GM03348 (cell line): ENCODE measurements at regions not wholly inside any gene's neighbourhood (a gene's known extent, or its start where the extent isn't known, plus 50 kb on each side); places are given as distances from the start of the nearest gene placed in this dataset.

Experiments
- DNase-seq: peaks from one replicate; pipeline ENCODE4 v3.0.0; 2012; ENCODE audit warnings: low spot score

DNA sequence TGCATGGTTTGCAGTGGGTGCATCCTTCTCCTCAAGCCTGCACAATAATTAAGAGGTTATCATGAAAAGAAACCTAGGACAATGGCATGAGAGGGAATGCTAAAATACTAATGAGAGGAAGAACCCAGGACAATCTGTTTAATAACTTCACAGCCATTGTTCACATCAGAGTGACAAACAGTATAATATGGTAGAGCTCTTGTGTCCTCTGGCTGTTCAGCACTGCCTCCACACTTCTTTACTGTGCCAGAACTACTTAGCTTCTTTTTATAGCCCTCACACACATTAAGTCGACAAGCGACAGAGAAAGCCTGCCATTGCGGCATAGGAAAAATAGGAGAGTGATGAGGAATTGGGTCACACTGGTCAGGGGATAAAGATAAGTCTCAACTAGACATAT, 65.0 kb upstream of the MEIS2 start:
- no peak for DNase-seq

DNA sequence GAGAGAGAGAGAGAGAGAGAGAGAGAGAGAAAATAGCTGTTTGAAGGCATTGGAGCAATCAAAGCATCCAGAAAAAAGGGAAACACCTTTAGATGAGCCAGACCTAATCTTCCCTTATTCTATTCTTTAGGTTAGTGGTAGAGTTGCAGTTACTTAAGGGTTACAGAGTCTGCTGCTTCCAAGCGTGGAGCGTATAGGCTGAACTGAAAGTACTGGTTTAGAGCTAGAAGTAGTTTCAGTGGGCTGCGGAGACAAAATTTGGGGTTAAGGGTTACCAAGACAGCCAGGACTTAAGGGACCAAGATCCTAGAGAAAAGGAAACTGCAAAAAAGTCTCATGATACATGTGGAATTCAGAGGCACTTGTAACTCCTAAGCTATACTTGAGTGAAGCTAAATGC, 66.1 kb upstream of the MEIS2 start:
- DNase-seq, result no peak

DNA sequence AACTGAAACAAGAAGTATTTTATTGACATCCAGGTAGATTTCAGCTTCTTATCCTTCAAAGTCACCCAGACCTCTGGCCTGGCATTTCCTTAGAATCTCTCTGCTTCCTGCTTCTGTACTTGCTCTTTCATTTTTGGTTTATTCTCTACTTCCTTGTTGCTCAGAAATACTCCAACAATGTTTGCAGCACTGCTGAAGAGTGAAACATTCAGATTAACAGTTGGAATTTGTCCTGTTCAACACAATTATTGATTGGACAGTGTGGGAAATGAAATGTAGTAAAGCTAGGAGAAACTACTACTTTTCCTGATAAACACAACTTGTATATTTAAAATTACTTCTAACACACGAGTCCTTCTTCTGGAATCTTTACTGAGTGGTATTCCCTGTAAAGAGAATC, 81.0 kb upstream of the MEIS2 start:
- no peak for DNase-seq

DNA sequence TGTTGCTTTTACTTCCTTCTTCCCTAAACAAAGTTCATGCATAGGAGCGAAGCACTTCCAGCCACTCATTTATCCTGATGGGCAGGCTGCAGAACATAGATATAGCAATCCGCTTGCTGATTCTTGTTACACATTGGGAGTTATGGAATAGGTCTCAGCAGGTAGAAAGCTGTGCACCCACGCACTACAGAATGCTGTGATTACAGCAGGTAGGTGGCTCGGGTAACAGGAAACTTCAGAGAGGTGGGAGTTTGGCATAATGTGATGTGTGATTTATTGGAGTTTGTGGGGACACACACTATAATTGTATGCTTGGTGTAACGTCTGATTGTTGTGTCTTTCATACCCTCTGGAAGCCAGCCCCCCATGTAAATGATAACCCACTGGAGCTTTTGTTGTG, 99.2 kb upstream of the MEIS2 start:
- DNase-seq, result no peak

DNA sequence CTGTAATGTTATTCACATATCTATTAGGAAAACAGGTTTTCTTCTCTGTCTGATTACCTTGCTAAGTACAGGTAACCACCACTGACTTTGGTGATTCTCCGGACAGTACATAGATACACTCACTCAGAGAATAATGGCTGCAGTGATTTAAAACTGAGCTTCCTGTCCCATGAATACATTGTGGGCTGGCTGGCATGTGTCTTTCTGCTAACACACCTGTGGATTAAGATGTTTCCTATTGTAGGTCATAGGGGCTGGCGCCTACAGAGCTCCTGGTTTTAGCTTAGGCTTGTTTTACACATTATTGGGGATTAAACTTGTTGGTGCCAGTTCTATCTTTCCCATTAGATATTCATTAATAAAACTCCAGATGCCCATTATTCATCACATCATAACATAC, 102.7 kb upstream of the MEIS2 start:
- no peak for DNase-seq

DNA sequence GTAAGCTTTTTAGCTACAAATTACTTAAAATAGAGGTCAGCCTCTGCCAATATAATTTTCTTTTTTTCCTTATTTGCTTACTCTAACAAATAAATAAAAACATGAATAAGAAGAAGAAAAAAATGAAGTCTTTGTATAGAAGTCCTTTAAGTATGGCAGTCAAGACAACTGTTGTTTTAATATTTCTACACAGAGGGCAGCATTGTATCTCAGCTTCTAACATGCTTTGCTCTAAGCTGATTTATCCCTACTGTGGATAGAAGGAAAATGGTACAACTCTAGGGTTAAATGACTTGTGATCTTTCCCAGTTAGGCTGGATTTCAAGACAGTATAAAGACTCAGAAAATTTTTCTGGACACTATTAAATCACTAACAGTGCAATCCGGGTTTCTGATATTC, 104.3 kb upstream of the MEIS2 start:
- DNase-seq, result no peak

DNA sequence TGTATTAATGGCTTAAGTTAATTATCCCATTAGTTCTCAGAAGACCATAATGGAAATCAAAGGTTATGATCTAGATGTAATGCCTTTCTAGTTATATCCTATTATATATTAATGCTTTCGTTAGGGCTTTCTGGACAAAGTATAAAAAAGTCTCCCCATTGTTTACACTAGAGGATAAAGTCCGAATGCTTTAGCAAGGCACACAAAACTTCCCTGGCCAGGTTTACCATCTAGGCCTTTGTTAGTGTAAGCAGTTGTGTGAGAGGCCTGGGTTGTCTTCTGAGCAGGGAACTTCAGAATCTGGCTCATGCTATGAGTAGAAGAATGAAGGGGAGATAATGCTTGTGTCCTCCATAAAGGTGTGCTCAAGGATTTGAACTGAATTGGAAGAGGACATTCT, 106.3 kb upstream of the MEIS2 start:
- no peak for DNase-seq

DNA sequence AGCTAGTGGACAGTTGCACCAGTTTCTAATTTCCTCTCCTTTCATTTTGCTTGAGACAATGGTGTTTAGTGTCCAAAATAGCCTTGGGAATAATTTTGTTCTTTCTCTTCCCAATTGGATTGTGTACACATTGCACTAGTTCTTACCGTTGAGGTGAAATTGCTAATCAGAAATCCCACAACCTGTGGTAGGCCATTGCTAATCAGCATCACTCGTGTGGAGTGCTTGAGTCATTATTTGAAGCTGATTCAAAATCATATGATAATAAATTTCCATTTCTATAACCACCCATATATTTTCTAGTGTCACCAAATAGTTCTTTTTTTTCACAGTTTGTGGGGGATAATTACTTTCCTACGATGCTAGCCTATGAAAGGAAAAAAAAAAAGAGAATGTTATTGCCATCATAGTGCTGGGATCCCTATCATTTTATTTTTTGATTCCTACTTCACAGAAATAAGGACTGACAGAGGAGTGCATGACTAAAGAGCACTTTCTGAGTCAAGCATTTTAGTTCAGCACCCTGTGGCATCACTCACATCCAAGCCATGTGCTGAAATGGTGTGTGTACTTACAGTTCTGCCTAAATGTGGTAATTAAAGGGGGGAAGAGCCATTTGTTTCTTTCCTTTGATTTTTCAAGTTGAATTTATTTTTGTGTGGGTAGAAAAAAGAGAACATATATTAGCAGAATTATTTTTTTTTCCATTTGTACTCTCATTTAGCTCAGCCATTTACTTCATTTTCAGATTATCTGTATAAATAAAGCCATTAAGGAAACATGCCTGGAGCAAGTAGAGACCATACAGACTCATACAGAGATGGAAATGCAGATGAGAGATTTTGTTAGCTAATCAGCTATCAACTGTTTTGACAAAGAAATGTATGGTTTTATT, 108.0 kb upstream of the MEIS2 start:
- DNase-seq, result no peak

DNA sequence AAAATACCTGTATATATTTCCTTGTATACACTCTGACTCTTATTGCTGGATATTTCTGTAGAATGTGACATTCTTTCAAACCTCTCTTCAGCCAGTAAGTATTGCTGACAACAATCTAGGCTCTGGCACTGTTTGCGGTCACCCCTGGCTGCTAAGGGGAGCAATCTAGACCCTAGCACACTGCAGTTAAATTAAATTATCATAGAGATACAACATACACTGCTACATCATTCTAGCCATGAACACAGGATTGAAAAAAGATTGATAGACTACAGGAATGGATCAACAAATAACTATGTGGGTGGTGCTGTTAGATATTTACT, 108.7 kb upstream of the MEIS2 start:
- DNase-seq, result no peak

DNA sequence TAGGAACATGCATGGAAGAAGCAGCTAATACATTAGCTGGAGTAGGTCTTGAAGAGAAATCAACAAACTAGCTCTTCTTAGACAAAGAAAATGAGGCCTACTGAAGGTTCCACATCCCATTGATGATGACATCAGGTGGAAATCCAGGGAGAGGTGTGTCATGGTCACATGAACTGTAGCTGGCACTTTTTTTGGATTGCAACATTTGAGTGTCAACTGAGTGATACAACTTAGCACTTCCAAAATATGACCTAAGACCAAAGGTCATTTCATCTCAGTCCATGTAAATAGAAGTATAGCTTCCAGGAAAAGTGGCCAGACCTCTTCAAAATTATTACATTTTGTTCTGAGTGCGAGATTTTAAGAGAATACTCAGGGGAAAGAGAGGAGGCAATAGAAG, 117.2 kb upstream of the MEIS2 start:
- DNase-seq, result no peak

DNA sequence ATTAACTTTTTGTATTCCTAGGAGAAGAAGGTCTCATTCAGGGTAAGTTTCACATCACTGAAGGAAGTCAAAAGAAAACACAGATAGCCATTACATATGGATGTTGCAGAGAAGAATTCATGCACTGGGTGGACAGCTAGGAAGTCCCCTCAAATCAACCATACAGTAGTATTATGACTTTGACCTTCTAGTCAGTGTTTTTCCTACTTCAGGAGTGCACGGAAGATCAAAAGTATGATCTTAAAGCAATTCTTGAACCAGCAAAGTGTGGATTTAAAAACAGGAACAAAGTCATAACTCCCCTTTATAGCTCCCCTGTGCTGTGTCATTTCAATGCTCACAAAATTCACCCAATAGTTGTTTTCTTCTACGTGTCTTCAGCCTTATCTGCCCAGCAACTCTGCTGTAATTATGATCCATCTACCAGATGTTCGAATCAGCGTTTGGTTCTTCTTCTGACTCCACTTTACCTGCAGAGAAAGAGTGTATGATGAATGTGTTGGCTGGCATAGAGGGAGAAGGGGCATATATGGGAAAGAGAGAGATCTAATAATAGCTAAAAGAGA, 118.1 kb upstream of the MEIS2 start:
- DNase-seq, result no peak

DNA sequence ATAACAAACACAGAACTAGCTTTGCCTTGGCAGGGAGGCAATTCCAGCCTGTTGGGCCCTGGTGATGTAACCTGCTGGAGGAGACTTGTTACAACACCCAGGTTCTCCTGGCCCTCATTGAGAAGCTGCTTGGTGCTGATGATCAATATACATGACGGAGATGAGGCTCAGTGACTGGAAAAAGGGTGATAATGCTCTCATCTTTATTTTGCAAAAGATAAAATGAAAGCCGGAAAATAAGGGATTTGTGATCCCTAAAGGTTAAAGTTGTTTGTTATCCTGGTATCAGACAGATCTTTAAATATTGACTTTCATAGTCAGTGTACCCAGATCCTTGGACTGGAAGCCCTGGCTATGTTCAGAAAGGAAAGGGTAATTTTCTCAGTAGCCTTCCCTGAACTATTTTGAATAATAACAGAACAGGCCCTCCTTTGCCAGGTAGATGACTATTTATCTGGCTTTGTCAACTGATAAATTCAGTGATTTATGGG, 118.9 kb upstream of the MEIS2 start:
- DNase-seq, result no peak

DNA sequence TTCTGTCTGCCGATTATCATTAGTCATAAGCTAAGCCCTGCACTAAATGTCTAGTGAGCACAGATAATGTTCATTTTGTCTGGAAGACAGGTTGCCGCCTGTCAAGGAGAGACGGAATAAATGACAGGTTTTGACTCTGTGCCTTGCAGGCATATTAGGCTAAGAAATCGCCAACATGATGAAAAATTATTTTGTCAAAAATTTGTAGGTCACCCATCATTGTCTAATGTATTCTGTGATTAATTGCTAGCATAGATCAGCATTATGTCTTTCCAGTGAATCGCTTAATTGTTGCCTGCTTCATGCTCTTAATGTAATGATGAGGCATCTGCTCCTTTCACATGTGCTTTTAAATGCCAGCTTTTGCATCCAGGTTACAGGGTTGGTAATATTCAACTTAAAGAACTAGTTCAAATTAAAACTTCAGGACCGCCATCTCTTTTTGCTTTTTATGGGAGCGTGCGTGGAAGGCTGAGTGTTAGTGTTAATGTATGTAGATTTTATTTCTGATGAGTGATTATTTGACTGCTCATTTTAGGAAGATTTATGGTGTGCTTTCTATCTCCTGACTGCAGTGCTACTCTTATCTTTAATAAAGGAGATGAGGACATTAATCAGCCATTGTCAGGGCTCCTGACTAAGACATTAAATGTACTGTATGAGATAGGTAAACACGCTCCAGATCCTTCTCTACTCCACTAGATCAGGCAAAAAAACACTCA, 120.8 kb upstream of the MEIS2 start:
- DNase-seq, result no peak

DNA sequence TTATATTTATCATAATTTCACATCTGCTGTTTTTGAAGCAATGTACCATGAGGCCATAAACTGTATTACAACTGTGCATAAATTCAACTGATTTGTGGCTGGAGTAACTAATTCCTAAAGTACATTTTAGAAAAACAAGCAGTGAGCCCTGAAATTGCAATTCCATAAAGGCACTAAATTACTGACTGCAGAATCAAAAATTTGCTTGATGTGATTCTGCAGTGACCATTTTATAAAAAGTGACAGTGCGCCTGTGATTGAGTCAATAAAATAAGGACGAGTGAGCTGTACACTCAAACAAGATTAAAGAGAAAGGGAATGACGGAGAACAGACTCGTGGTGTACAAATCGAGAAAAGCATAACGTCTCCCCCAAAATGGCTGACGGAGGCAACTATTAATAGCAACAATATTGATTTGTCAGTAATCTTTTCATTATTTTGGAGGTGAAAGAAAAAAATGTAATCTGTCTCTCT, 121.4 kb upstream of the MEIS2 start:
- no peak for DNase-seq

DNA sequence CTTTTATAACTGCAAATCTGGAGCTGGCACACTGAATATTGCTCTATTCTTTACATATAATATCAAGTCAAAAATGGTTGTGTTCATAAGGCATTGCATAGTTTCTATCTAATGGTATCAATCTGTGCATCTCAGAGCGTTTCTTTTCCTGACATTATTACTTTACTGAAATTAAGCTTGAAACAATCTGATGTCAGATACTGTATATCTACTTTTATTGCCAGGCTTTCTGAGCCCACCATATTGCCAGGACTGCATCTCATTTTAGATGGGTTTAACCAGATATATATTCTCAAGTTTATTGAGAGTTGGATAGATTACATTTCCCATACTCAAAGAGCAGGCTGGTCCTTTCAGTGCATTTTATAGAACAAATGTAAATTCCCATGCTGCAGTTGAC, 122.7 kb upstream of the MEIS2 start:
- no peak for DNase-seq

DNA sequence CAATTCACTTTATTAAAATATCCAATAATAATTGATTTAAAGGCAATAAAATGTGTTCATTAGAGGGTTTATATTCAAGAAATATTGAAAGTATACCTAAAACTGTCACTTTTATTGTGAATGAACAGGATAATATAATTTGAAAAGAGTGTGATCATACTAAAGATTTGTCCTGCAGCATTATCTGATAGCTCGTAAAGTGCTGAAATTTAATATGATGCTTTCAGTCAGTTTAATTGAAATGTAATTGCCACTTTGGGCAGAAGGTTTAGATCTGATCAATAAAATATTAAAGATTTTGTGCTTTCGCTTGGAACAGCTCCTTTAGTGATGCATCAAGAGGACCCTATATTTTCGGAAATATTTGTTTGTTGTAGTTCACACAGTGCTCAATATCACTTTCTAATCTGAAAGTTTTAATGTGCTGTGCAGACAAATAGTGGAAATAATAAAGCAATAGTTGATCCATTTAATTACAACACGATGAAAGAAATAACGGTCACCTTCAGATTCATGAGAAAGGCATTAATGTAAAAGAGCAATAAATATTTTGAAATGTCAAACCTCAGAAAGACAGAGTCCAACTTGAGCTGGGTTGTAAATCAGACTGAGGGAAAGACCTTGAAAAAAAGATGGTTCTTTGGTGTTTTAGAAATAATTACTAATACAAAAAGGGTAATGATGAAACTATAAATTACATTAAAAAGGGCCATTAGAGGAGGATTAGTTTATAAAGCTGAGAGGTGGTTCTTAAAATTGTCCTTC, 129.7 kb upstream of the MEIS2 start:
- no peak for DNase-seq

DNA sequence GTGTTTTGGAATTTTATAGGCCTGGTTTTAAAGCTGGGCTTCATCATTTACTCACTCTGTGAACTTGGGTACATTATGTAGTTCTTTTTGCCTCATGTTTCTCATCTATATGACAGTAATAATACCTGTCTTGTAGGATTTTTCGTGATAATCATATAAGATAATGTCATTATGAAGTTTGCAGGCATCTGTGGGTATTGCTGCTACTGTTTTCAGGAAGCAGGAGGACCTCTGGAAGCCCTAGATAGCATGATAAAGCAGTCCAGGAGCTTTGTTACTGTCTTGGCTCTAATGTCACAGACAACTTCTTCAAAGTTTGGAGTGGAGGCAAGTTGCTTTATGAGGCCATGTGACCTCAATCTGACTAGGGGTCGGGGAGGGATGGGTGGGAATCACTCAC, 145.0 kb upstream of the MEIS2 start:
- no peak for DNase-seq

DNA sequence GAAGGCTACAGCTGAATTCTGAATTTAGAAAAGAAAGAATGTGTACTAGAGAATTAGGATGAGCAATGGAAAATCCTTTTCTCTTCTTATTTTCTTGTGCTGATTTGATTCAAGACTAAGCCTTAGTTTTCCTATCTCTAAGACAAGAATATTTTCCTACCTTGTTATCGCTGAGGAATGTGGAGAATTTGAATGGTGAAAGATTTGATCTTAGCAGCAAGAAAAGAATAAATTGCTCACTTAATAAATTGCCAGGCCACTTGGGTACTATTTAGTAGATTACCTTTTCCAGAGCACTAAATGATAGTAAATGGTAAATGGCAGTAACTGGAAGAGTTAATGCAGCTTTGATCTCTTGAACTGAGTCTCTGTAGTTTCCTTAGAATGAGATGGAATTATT, 145.7 kb upstream of the MEIS2 start:
- DNase-seq, result no peak

DNA sequence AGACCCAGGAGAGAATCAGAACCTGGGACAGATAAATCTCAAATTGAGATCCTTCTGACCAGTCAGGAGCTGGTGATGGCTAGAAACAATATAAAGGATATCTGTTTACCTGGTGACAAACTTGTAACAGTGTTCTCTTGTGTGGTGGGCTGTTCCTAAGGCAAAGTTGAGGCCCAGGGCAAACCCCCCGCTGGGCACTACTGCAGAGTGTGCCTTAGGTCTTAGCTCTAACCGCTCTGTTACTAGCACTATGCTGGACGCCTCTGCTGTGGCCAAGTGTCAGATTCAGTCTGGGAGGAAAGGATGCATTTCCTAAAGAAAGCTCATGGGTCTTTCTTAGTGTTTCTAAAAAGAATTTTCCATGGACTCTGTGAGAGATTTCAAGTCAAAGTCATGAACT, 146.5 kb upstream of the MEIS2 start:
- no peak for DNase-seq

DNA sequence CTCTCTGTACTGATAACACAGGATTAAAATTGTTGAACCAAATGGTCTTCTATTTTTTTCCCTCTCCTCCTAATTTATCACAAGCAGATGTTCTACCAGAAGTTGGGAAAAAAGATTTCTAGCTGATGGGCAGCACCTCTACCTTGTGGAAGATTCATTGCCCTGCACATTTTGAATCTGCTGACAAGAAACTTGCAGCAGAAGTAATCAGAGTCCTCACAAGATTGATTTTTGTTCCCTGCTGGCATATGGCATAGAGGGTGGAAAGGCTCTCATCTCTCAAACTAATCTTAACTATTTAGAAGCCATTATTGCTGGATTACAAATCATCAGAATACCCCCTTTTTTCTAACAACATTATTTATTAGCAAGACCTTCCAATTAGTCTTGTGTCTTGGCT, 148.9 kb upstream of the MEIS2 start:
- no peak for DNase-seq

DNA sequence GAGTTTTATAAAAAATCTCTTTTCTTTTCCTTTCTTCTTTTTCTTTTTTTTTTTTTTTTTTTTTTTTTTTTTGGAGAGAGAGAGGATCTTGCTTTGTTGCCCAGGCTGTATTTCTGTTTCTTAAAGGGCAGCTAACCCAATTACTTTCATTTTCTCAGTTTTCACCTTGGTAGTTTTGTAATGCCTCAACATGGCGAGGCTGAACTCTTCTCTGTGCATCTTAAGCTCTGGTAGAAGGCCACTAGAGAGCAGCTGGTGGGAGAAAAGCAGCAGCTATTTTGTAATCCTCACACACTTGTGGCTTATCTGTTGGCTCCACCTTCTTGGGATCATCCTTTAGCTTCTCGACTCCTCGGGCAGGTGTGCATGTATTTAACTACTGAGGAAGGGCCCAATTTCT, 152.2 kb upstream of the MEIS2 start:
- DNase-seq, result no peak

DNA sequence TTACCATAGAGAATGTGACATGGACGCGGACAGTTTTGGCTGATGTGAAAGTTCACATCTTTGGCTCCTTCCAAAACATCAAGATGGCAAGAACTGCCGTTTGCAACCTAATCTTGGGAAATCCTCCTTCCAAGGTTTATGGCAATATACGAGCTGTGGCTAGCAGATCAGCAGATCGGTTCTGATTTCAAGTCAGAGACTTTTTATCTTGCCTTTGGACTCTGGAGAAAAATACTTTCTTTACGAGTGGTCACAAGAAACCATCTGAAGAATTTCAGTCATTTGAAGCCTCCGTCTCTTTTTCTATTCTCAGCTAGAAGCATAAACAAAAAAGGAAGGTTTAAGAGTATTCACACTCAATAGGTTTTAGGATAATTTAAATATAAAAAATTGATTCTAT, 153.5 kb upstream of the MEIS2 start:
- DNase-seq, result peak; percentile 1
